ENCODE measurements at regions not wholly inside any gene's neighbourhood (a gene's known extent, or its start where the extent isn't known, plus 50 kb on each side); places are given as distances from the start of the nearest gene placed in this dataset.

DNA sequence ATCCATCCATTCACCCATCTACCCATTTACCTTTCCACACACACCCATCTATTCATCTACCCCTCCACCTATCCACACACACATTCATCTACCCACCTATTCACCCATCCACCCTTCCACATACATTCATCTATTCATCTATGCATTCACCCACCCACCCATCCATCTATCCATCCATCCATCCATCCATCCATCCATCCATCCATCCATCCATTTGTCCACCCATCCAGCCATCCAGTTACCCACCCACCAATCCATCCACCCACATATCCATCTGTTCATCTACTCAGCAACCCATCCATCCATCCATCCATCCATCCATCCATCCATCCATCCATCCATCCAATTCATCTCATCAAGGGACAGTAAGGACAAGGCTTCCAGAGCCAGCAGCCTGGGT lies 74.0 kb downstream of the INHBB start:
- H3K4me1 Mint-ChIP-seq: no peaks in the 10 kb centered on the region
- no peak overlapping the region for H3K27ac Mint-ChIP-seq
- no peak overlapping the region for H3K4me3 Mint-ChIP-seq
- H3K9me3 Mint-ChIP-seq: peaks cover 0 to 4% (median 0%) of the 10 kb centered on the region in 3 donors
- H3K27me3 Mint-ChIP-seq: peaks cover 2% of the 10 kb centered on the region
- peaks cover 1% of the 10 kb centered on the region for H3K36me3 Mint-ChIP-seq

DNA sequence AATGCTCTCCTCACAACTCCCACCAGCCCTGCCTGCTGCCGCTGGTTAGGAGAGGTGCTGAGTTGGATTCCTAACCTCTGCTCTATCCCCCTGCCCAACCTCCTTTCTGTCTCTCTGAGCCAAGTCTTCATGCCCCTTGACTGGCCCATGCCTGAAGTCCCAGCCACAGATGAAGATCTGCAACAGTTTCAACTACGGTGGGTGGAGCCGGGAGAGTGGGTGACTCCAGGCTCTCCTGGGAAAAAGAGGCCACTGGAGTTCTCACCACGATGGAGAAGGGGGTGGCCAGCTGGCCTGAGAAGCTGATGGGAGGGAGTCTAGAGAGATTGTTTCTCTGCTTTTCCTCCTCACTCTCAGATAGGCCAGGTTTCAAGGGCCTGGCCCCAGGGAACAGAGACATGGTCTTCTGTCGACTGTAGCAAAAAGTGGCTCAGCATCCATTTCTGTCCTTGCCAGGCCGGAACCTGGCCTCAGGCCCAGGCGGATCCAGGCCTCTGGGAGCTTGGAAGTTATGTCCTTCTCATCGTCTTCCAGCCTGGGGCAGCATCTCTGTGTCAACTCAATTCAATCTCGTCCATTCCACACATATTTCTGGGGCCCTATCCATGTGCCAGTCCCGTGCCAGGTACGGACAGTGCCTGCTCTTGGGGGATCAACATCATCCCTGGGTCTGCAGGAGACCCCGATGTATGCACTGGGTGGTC lies 75.3 kb downstream of the INHBB start:
- H3K27me3 Mint-ChIP-seq: peaks cover 2% of the 10 kb centered on the region
- no peaks in the 10 kb centered on the region for H3K4me1 Mint-ChIP-seq
- H3K9me3 Mint-ChIP-seq: peaks cover 0 to 3% (median 0%) of the 10 kb centered on the region in 3 donors
- H3K27ac Mint-ChIP-seq: no peak overlapping the region
- H3K36me3 Mint-ChIP-seq: peaks cover 1% of the 10 kb centered on the region
- H3K4me3 Mint-ChIP-seq: no peak overlapping the region

DNA sequence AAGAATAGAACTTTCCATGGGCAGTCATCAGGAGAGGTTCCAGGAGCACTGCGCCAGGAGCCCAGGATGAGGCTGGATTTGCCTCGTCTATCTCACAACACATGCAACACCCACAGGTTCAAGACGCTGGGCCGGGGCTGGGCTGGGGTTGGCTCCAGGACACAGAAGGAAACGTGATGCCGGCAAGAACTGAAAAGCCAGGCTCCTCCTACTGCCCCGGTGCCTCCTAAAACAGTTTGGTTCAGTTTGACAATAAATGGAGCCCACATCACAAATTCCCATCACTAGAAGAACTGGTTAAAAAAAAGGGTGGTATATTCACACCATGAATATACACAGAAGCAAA lies 75.9 kb downstream of the INHBB start:
- Mint-ChIP-seq H3K36me3 (peaks cover 1% of the 10 kb centered on the region), H3K4me1 (no peaks in the 10 kb centered on the region), H3K27me3 (peaks cover 3% of the 10 kb centered on the region), H3K4me3 (no peak overlapping the region), H3K27ac (no peak overlapping the region), H3K9me3 (peaks cover 0 to 3% (median 0%) of the 10 kb centered on the region in 3 donors)

DNA sequence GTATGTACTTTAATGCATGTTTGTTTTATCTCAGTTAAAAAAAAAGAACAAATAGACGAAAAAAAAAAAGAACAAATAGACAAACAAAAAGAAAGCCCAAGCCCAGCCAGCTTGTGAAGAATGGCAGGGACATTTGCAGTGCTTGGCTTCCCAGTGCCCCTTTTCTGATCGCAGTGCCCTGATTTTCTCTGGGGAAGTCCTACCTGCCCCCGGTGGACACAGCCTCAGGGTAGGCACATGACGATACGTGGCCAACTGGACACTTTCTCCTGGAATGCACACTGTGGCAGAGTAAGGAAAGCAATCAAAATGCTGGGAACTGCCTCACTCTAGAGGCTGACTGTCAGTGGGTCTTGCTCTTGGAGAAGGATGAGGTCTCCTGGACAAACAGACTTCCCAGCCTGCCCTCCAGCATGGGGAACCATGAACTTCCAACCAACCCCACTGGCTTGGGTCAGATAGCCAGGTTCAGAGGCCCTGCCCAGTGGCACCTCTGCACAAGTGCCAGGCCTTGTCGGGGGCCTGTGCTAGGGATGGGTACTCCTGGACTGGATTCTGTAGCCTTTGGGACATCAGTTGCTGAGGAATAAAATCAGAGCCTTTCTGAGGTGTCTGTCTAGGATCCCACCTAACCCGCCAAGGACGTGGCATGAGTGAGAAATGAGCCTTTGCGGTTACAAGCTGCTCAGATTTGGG lies 76.7 kb downstream of the INHBB start:
- peaks cover 0 to 3% (median 0%) of the 10 kb centered on the region in 3 donors for H3K9me3 Mint-ChIP-seq
- H3K27ac Mint-ChIP-seq: no peak overlapping the region
- H3K27me3 Mint-ChIP-seq: peaks cover 5% of the 10 kb centered on the region
- H3K4me1 Mint-ChIP-seq: no peaks in the 10 kb centered on the region
- H3K36me3 Mint-ChIP-seq: peaks cover 1% of the 10 kb centered on the region
- H3K4me3 Mint-ChIP-seq: no peak overlapping the region

DNA sequence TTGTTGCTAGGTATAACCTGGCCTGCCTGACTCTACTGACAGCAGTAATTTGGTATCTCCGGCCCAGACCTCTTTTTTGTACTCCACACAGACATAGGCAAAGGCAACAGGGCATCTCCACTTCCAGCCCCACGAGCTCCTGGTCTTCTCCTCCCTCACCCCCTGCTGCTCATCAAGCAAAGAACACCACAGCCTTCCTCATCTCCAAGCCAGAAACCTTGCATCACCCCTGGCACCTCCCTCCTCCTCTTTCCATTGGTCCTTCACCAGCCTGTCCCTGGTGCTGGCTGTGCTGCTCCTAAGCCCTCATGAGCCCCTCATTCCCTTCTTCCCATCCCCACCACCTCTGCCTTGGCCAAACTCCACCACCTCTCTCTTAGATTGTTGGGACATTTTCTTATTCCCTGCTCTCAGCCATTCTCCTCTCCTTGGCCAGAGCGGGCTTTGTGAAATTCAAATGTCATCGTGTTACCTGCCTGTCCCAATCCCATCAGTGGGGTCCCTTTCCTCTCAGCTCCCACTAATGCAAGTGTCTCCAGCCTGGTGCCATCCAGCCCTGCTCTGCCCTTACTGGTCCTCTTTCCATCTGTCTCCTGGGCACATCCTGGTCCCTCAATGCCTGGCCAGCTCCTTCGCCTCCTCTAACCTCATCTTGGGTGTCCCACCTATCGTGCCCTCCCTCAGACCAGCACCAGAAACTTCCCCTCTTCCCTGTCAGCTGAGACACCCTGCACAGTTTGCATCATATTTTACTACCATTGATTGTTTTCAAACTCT lies 77.4 kb downstream of the INHBB start:
- H3K4me1 Mint-ChIP-seq: no peaks in the 10 kb centered on the region
- peaks cover 6% of the 10 kb centered on the region for H3K27me3 Mint-ChIP-seq
- H3K9me3 Mint-ChIP-seq: peaks cover 0 to 3% (median 0%) of the 10 kb centered on the region in 3 donors
- H3K36me3 Mint-ChIP-seq: no peaks in the 10 kb centered on the region
- H3K27ac Mint-ChIP-seq: no peak overlapping the region
- no peak overlapping the region for H3K4me3 Mint-ChIP-seq

DNA sequence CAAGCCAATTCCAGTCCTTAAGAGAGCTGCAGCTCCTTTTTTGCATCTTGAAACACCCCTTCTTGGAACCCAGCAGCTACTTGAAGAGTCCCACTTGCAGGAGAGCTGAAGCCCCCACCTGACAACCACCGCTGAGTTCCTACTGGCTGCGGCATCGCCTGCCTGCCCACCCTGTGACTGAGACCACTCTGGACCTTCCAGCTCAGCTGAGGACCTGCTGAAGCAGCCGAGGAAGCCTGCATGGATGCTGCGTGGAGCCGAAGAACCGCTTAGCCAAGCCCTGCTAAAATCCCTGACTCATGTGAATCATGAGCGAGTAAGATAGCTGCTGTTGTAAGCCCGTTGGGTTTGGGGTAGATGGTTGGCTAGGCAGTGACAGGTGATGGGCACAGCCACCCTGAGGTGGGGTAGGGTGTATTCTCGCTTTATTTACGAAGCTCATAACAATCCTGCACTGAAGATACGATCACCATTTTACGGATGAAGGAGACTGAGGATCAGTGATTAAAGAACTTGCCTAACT lies 78.4 kb downstream of the INHBB start:
- H3K4me3 Mint-ChIP-seq: no peak overlapping the region
- peaks cover 6% of the 10 kb centered on the region for H3K27me3 Mint-ChIP-seq
- H3K9me3 Mint-ChIP-seq: peaks cover 0 to 3% (median 0%) of the 10 kb centered on the region in 3 donors
- no peaks in the 10 kb centered on the region for H3K4me1 Mint-ChIP-seq
- no peaks in the 10 kb centered on the region for H3K36me3 Mint-ChIP-seq
- no peak overlapping the region for H3K27ac Mint-ChIP-seq

DNA sequence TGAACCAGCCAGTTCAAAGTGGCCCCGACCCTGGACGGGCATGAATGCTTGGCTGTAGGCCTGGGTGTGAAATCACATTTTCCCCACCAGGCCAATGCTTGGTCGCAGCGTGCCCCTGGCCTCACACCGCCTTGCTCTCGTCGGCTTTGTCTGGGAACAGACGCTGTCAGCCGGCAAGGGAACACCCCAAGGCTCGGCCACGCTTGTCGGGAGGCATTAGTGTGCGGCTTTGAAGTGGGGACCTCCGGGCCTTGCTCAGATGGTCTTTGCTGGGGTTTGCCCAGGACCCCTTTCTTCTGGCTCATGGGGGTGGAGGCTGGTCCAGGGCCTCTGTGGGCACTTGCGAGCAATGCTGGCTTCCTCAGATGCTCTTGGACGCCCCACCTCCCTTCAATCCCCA lies 79.1 kb downstream of the INHBB start:
- Mint-ChIP-seq H3K27ac (no peak overlapping the region), H3K4me3 (no peak overlapping the region), H3K27me3 (peaks cover 6% of the 10 kb centered on the region), H3K36me3 (no peaks in the 10 kb centered on the region), H3K4me1 (no peaks in the 10 kb centered on the region), H3K9me3 (peaks cover 0 to 3% (median 0%) of the 10 kb centered on the region in 3 donors)

DNA sequence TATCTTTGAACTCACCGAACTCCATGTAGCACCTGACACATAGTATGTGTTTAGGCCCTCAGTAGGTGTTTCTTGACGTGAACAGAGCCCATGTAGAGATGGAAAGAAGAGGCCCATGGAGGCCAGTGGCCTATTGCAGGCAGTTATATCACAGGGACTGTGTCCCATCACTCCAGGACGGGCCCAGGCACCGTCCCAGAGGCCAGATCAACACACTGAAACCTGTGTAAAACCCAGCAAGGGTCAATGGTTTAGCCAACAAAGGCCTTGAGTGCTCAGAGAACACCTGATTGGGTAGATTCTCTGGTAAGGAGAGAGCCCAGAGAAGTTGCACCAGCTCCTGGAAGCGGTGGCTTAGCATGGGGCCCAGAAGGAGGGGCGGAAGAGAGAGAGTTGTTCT lies 82.8 kb downstream of the INHBB start:
- Mint-ChIP-seq H3K36me3 (no peaks in the 10 kb centered on the region), H3K9me3 (peaks cover 0 to under 1% (median 0%) of the 10 kb centered on the region in 3 donors), H3K27me3 (peaks cover 7% of the 10 kb centered on the region), H3K4me1 (no peaks in the 10 kb centered on the region), H3K27ac (no peak overlapping the region), H3K4me3 (no peak overlapping the region)

DNA sequence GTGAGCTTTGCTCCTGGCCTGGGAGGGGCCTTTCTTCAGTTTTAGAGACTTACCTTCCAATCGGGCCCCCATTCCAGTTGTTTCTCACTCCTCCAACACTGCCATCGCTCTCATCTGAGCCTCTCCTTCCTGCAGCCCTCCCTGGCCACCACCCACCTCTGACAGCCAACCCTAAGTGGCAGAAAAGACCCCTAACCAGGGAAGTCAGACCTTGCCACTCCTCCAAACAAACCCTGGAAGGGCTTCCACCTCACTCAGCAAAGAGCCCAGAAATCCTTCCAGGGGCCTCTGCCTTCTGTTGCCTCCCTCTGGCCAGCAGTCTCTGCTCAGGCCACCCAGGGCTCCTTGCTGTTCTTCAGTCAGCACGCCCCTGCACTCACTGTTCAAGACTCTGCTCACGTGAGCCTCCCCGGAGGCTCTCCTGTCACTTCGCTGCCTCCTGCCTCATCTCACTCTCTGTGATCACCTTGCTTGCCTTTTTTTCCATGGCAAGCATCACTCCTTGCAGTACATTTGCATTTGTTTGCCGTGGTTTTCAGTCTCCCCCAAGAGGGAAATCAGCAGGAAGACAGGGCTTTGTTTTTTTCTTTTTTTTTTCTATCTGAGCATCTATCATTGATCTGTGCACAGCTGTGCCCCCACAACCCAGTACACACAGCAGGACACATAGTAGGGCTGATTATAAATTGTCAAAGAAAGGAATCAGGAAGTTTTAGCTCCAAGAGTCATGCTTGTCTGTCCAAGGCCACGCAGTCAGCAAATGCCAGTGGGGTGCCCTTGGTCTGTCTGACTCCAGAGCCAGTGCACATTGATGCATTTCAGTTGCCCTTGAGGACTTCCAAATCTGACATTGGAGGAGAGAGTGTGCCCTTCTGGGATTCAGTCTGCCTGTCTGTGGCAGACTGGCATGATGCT lies 83.9 kb downstream of the INHBB start:
- H3K9me3 Mint-ChIP-seq: no peaks in the 10 kb centered on the region
- no peaks in the 10 kb centered on the region for H3K4me1 Mint-ChIP-seq
- H3K27me3 Mint-ChIP-seq: peaks cover 7% of the 10 kb centered on the region
- no peaks in the 10 kb centered on the region for H3K36me3 Mint-ChIP-seq
- no peak overlapping the region for H3K4me3 Mint-ChIP-seq
- no peak overlapping the region for H3K27ac Mint-ChIP-seq

DNA sequence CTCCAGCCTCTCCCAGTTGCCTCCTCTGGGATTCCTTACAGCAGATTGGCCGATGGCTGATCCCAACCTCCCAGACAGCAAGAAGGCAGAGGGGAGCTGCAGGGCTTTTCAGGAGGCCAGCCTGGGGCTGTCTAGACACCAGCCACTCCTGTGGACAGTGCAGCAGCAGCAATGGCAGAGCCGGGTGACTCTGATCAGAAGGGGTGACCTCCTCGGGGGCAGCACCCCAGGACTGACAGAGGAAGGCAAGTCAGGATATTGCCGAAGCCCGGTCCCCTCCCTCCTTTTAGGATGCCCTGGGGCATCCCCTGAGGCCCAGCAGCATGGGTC lies 84.5 kb downstream of the INHBB start:
- no peak overlapping the region for H3K27ac Mint-ChIP-seq
- H3K36me3 Mint-ChIP-seq: no peaks in the 10 kb centered on the region
- H3K4me3 Mint-ChIP-seq: no peak overlapping the region
- H3K27me3 Mint-ChIP-seq: peaks cover 7% of the 10 kb centered on the region
- H3K9me3 Mint-ChIP-seq: no peaks in the 10 kb centered on the region
- no peaks in the 10 kb centered on the region for H3K4me1 Mint-ChIP-seq

DNA sequence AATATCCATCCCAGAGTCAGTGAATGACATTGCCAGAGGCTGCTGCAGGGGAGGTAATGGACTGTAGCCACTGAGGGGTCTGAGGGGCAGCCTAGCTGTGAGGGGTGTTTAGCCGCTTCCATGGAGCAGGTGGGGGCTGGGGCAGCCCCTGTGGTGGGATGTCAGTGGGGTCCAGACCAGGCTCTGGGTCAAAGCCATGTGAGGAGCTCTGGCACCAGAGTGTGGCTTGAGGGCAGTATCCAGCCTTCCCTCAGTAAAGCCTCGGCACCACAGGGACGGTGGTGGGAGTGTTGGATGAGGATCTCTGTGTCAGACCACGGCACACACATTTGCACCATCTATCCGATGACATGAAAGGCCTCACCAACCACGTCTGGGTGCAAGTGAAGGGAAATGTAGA lies 85.0 kb downstream of the INHBB start:
- Mint-ChIP-seq H3K4me3 (no peak overlapping the region), H3K9me3 (no peaks in the 10 kb centered on the region), H3K27me3 (peaks cover 7% of the 10 kb centered on the region), H3K27ac (peak overlapping the region in 1 of 3 donors; percentile 53), H3K4me1 (no peaks in the 10 kb centered on the region), H3K36me3 (no peaks in the 10 kb centered on the region)

DNA sequence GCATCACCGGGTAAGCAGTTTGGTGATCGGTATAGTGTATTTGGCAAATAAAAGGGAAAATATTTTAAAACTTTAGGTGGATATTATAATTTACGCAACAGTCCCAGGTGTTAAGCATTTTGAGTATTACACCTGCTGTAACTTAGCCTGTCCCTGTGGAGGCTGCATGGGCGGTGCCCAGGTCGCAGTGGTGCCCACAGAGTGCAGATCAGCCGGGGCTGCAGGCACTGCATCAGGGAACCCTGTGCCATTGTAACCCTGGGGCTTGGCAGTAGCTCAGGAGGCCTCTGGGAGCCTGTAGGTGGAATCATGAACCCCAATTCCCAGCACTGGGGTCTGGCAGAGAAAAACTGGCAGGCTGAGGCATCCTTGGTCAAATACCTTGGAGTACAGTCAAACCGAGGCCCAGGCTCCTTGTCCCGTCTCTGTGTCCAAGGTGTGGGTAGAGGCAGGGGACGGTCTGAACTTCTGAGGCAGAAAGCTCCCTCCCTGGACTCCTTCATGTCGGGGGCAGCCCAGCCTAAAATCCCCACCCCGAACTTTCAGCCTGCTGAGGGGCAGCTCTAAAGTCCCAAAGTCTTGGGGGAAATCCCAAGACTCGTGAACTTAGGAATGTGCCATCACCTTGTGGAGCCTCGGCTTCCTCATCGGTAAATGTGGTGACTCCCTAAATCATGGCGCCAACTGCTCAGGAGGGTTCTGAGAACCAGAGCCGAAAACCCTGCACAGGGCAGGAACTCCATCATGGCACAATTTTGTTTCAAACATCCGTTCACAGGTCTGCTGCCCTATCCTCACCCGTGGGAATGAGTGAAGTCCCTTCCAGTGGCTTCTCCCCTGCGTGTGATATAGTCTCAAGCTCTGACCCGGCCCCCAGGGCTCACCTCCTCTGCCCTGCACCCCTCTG lies 85.7 kb downstream of the INHBB start:
- Mint-ChIP-seq H3K27me3 (peaks cover 7% of the 10 kb centered on the region), H3K4me1 (no peaks in the 10 kb centered on the region), H3K36me3 (no peaks in the 10 kb centered on the region), H3K4me3 (no peak overlapping the region), H3K27ac (no peak overlapping the region), H3K9me3 (no peaks in the 10 kb centered on the region)

DNA sequence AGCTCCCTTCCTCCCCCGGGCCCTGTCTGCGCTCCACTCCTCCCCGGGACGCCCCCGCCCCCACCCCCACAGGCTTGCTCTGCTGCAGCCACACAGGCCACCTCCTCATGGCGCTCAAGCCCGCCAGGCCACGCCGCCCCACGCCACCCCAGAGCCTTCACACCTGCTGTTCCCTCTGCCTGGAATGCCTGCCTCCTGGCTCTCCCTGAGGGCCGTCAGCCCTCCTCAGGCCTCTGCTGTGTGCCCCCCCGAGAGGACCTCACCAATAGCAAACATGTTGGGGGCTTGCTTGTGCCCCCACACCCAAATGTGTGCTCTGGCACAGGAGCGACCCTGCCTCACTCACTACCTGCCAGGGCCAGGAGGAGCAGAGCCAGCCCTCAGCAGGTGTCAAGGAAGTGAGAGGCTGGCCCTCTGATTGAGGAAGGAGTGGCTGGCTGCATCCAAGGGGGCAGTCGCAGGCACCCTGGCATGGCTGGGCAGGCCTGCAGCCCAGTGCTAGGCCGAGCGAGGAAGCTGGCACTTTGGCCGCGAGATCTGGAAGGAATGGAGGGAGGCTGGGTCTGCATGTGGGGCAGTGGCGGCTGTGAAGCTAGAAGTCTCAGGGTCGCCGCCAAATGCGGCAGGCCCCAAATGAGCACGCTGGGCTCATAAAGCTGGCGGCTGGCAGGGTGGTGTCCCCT lies 86.5 kb downstream of the INHBB start:
- Mint-ChIP-seq H3K4me3 (no peak overlapping the region), H3K27ac (no peak overlapping the region), H3K4me1 (no peaks in the 10 kb centered on the region)

More for the DNA sequence above, 86.5 kb downstream of the INHBB start:
- peaks cover 5% of the 10 kb centered on the region for H3K27me3 Mint-ChIP-seq
- H3K9me3 Mint-ChIP-seq: no peaks in the 10 kb centered on the region
- H3K36me3 Mint-ChIP-seq: no peaks in the 10 kb centered on the region

Data from IgD-negative memory B cell (primary cell).